GM12878 (cell line): ENCODE measurements at regions not wholly inside any gene's neighbourhood (a gene's known extent, or its start where the extent isn't known, plus 50 kb on each side); places are given as distances from the start of the nearest gene placed in this dataset.

Experiments used
- ATAC-seq: fragments of 200-7000 bp; cut with Tn5 transposase; 3 replicates; pipeline ENCODE4 v1.9.1; 2020; ENCODE audit warnings: mild to moderate bottlenecking, moderate library complexity
- BruUV-seq: library from RNA; stranded (reverse); fragments of 400-500 nt; replicated peaks from 2 replicates; lab custom pipeline; 2021; lab: Mats Ljungman, UMichigan
- CTCF ChIA-PET: fragments of 300-600 bp; sonication (Branson Sonifier 250); formaldehyde crosslinking; extraction: SDS; loops from one replicate; lab custom pipeline; 2021; ENCODE audit warnings: inconsistent platforms; lab: Yijun Ruan, JAX
- POLR2A ChIA-PET: fragments of 350-600 bp; formaldehyde crosslinking; extraction: SDS; loops from one replicate; lab custom pipeline; 2021; ENCODE audit warnings: inconsistent platforms; lab: Charles Lee
- RAD21 ChIA-PET: fragments of 300-600 bp; sonication (Branson Sonifier 250); formaldehyde crosslinking; loops from one replicate; lab custom pipeline; 2023; ENCODE audit warnings: antibody characterized with exemption; ENCODE audit not compliant: unreplicated experiment; lab: Charles Lee
- SMC1A ChIA-PET: fragments of 300-600 bp; sonication (Branson Sonifier 250); formaldehyde crosslinking; loops from one replicate; lab custom pipeline; 2023; ENCODE audit not compliant: unreplicated experiment, uncharacterized antibody; lab: Charles Lee
- DNase-seq: peaks from one replicate; pipeline ENCODE4 v3.0.0-alpha.2; 2011; ENCODE audit warnings: low read depth, low spot score
- FAIRE-seq: peaks from 3 replicates; lab custom pipeline; 2011; peaks lifted over from hg19 to GRCh38; lab: Jason Lieb, UNC
- H2AFZ ChIP-seq: 2 replicates; pipeline ENCODE4 v1.6.0; 2011; ENCODE audit warnings: low read depth, low read length, control low read depth; ENCODE audit not compliant: control insufficient read depth
- H3K27ac ChIP-seq: 2 replicates; pipeline ENCODE4 v1.5.1; 2011; ENCODE audit warnings: control low read depth; ENCODE audit not compliant: control insufficient read depth, insufficient read depth
- H3K27me3 ChIP-seq, 2 experiments: replicated peaks in 1 of 2; 2 replicates each; pipeline versions ENCODE4 v1.6.0 to v1.6.1; 2011; ENCODE audit warnings: low read length in 1 of 2; ENCODE audit not compliant: control insufficient read depth in 2 of 2, insufficient read depth in 2 of 2
- H3K36me3 ChIP-seq, 2 experiments: 2 replicates each; pipeline ENCODE4 v1.5.1; 2011; ENCODE audit warnings: low read length in 1 of 2; ENCODE audit not compliant: control insufficient read depth in 2 of 2, insufficient read depth in 2 of 2
- H3K4me1 ChIP-seq: 2 replicates; pipeline ENCODE4 v1.6.1; 2011; ENCODE audit warnings: mild to moderate bottlenecking, low read length, moderate library complexity, mixed read lengths; ENCODE audit not compliant: control insufficient read depth, insufficient read depth
- H3K4me2 ChIP-seq: 2 replicates; pipeline ENCODE4 v1.6.0; 2011; ENCODE audit warnings: control low read depth; ENCODE audit not compliant: control insufficient read depth, insufficient read depth
- H3K4me3 ChIP-seq: fragments of 200-600 bp; sonication (generic); 2 replicates; pipeline ENCODE4 v1.5.1; 2016
- H3K79me2 ChIP-seq: 2 replicates; pipeline ENCODE4 v1.6.0; 2011; ENCODE audit warnings: low read length; ENCODE audit not compliant: control insufficient read depth, insufficient read depth
- H3K9ac ChIP-seq: 2 replicates; pipeline ENCODE4 v1.8.0; 2011; ENCODE audit warnings: low read length, control low read depth, mixed read lengths; ENCODE audit not compliant: control insufficient read depth, insufficient read depth
- H3K9me3 ChIP-seq: replicated peaks from 3 replicates; pipeline ENCODE4 v1.5.1; 2011; ENCODE audit warnings: mild to moderate bottlenecking, low read length; ENCODE audit not compliant: control insufficient read depth, insufficient read depth
- H4K20me1 ChIP-seq: 2 replicates; pipeline ENCODE4 v1.6.0; 2011; ENCODE audit not compliant: control insufficient read depth, insufficient read depth
- CBX5 ChIP-seq: sonication (generic); IDR thresholded peaks from 2 replicates; pipeline ENCODE4 v1.6.1; 2016; ENCODE audit warnings: low read depth, moderate library complexity, mild to moderate bottlenecking, inconsistent platforms
- FOXK2 ChIP-seq: fragments of 450-650 bp; IDR thresholded peaks from 2 replicates; pipeline ENCODE4 v1.6.1; 2017; ENCODE audit warnings: mild to moderate bottlenecking, moderate library complexity
- GATAD2B ChIP-seq: fragments of 450-650 bp; conservative IDR thresholded peaks from 2 replicates; pipeline ENCODE4 v1.6.1; 2017; ENCODE audit warnings: low read depth, mild to moderate bottlenecking, moderate library complexity
- LARP7 ChIP-seq: fragments of 450-650 bp; IDR thresholded peaks from 2 replicates; pipeline ENCODE4 v1.6.1; 2017; ENCODE audit warnings: mild to moderate bottlenecking
- NFXL1 ChIP-seq: fragments of 450-650 bp; IDR thresholded peaks from 2 replicates; pipeline ENCODE4 v1.6.1; 2017; ENCODE audit warnings: antibody characterized with exemption, mild to moderate bottlenecking, borderline replicate concordance
- PAX8 ChIP-seq: fragments of 450-650 bp; IDR thresholded peaks from 2 replicates; pipeline ENCODE4 v1.6.1; 2017; ENCODE audit warnings: mild to moderate bottlenecking, moderate library complexity
- SMAD5 ChIP-seq: IDR thresholded peaks from 2 replicates; pipeline ENCODE4 v1.6.1; 2016; ENCODE audit warnings: antibody characterized with exemption, low read depth
- SREBF1 ChIP-seq: IDR thresholded peaks from 2 replicates; pipeline ENCODE4 v1.6.1; 2012; ENCODE audit warnings: mild to moderate bottlenecking, low read length
- SREBF2 ChIP-seq: IDR thresholded peaks from 2 replicates; pipeline ENCODE4 v1.6.1; 2012; ENCODE audit warnings: mild to moderate bottlenecking, low read length
- TBL1XR1 ChIP-seq: IDR thresholded peaks from 2 replicates; pipeline ENCODE4 v1.6.1; 2012; ENCODE audit warnings: low read depth, low read length, improper control_type of control experiment
- ZNF274 ChIP-seq: IDR thresholded peaks from one replicate; pipeline ENCODE4 v1.8.0; 2011; ENCODE audit not compliant: insufficient read length, insufficient read depth
- WGBS: methylation state at CpG from one replicate; pipeline ENCODE4 v1.1.6; 2016; ENCODE audit warnings: low lambda C conversion rate; ENCODE audit not compliant: insufficient replicate concordance, insufficient coverage; ENCODE audit errors: missing lambda C conversion rate; 5-methylcytosine and 5-hydroxymethylcytosine counted together
- in situ Hi-C: fragments of 300-500 bp; cut with MboI; formaldehyde crosslinking; loops from 9 replicates; pipeline ENCODE4 v1.14.3; 2018; ENCODE audit warnings: mixed read lengths
- intact Hi-C: fragments of 100-400 bp; cut with micrococcal nuclease; formaldehyde crosslinking; loops from one replicate; pipeline ENCODE4 v1.14.2; 2022; ENCODE audit not compliant: unreplicated experiment
- TF ChIP-seq, protein P1 (sequence below): fragments of 450-650 bp; formaldehyde crosslinking; IDR thresholded peaks from 2 replicates; pipeline ENCODE4 v1.4.0; 2020; ENCODE audit warnings: mild to moderate bottlenecking, moderate library complexity
- TF ChIP-seq, protein P2 (sequence below): fragments of 450-650 bp; IDR thresholded peaks from 2 replicates; pipeline ENCODE4 v1.6.1; 2017; ENCODE audit warnings: mild to moderate bottlenecking, moderate library complexity
- TF ChIP-seq, protein P3 (sequence below): fragments of 450-650 bp; IDR thresholded peaks from 2 replicates; pipeline ENCODE4 v1.6.1; 2017; ENCODE audit warnings: antibody characterized with exemption, mild to moderate bottlenecking, moderate library complexity

DNA sequence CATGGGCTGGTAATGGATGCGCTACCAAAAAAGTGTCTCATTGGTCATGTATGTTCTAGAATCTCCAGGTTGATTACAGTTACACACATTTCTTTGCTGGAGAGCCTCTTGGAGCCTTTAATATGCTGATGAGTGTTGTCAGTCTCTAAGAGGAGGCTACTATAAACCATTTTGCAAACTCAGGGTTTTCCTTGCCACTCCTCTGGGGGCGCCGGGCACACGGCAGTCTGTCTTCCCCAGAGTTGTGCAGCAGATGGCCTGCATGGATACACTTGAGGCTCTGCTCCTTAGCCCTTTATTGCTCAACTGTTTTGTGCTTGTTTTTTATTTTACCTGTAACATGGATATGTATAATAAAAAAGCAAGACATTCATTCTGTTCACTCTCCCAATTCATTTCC is 196.5 kb downstream of the ACTR3B start:
- Histone ChIP-seq H3K36me3 (no peaks in the 10 kb centered on the region), H3K9me3 (no peaks in the 10 kb centered on the region), H3K27ac (no peak overlapping the region), H3K79me2 (no peaks in the 10 kb centered on the region), H2AFZ (no peak overlapping the region), H3K4me1 (no peaks in the 10 kb centered on the region), H4K20me1 (no peaks in the 10 kb centered on the region), H3K4me2 (no peak overlapping the region), H3K9ac (no peak overlapping the region), H3K27me3 (no peaks in the 10 kb centered on the region), H3K4me3 (no peak overlapping the region)
- WGBS = 97% methylated on average over 4 of the region's 4 CpGs
- RAD21 ChIA-PET = no interaction called here
- TF ChIP-seq, protein P1, sequence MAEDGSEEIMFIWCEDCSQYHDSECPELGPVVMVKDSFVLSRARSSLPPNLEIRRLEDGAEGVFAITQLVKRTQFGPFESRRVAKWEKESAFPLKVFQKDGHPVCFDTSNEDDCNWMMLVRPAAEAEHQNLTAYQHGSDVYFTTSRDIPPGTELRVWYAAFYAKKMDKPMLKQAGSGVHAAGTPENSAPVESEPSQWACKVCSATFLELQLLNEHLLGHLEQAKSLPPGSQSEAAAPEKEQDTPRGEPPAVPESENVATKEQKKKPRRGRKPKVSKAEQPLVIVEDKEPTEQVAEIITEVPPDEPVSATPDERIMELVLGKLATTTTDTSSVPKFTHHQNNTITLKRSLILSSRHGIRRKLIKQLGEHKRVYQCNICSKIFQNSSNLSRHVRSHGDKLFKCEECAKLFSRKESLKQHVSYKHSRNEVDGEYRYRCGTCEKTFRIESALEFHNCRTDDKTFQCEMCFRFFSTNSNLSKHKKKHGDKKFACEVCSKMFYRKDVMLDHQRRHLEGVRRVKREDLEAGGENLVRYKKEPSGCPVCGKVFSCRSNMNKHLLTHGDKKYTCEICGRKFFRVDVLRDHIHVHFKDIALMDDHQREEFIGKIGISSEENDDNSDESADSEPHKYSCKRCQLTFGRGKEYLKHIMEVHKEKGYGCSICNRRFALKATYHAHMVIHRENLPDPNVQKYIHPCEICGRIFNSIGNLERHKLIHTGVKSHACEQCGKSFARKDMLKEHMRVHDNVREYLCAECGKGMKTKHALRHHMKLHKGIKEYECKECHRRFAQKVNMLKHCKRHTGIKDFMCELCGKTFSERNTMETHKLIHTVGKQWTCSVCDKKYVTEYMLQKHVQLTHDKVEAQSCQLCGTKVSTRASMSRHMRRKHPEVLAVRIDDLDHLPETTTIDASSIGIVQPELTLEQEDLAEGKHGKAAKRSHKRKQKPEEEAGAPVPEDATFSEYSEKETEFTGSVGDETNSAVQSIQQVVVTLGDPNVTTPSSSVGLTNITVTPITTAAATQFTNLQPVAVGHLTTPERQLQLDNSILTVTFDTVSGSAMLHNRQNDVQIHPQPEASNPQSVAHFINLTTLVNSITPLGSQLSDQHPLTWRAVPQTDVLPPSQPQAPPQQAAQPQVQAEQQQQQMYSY (CRISPR knock-in tag) = no peak
- TF ChIP-seq SMAD5 (no peak), NFXL1 (no peak), ZNF274 (no peak), LARP7 (no peak), CBX5 (no peak), SREBF2 (no peak), GATAD2B (no peak), SREBF1 (no peak), FOXK2 (no peak), PAX8 (no peak), TBL1XR1 (no peak)
- TF ChIP-seq, protein P2, sequence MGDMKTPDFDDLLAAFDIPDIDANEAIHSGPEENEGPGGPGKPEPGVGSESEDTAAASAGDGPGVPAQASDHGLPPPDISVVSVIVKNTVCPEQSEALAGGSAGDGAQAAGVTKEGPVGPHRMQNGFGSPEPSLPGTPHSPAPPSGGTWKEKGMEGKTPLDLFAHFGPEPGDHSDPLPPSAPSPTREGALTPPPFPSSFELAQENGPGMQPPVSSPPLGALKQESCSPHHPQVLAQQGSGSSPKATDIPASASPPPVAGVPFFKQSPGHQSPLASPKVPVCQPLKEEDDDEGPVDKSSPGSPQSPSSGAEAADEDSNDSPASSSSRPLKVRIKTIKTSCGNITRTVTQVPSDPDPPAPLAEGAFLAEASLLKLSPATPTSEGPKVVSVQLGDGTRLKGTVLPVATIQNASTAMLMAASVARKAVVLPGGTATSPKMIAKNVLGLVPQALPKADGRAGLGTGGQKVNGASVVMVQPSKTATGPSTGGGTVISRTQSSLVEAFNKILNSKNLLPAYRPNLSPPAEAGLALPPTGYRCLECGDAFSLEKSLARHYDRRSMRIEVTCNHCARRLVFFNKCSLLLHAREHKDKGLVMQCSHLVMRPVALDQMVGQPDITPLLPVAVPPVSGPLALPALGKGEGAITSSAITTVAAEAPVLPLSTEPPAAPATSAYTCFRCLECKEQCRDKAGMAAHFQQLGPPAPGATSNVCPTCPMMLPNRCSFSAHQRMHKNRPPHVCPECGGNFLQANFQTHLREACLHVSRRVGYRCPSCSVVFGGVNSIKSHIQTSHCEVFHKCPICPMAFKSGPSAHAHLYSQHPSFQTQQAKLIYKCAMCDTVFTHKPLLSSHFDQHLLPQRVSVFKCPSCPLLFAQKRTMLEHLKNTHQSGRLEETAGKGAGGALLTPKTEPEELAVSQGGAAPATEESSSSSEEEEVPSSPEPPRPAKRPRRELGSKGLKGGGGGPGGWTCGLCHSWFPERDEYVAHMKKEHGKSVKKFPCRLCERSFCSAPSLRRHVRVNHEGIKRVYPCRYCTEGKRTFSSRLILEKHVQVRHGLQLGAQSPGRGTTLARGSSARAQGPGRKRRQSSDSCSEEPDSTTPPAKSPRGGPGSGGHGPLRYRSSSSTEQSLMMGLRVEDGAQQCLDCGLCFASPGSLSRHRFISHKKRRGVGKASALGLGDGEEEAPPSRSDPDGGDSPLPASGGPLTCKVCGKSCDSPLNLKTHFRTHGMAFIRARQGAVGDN = no peak
- TF ChIP-seq, protein P3, sequence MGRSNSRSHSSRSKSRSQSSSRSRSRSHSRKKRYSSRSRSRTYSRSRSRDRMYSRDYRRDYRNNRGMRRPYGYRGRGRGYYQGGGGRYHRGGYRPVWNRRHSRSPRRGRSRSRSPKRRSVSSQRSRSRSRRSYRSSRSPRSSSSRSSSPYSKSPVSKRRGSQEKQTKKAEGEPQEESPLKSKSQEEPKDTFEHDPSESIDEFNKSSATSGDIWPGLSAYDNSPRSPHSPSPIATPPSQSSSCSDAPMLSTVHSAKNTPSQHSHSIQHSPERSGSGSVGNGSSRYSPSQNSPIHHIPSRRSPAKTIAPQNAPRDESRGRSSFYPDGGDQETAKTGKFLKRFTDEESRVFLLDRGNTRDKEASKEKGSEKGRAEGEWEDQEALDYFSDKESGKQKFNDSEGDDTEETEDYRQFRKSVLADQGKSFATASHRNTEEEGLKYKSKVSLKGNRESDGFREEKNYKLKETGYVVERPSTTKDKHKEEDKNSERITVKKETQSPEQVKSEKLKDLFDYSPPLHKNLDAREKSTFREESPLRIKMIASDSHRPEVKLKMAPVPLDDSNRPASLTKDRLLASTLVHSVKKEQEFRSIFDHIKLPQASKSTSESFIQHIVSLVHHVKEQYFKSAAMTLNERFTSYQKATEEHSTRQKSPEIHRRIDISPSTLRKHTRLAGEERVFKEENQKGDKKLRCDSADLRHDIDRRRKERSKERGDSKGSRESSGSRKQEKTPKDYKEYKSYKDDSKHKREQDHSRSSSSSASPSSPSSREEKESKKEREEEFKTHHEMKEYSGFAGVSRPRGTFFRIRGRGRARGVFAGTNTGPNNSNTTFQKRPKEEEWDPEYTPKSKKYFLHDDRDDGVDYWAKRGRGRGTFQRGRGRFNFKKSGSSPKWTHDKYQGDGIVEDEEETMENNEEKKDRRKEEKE = no peak
- CTCF ChIA-PET = no interaction called here
- in situ Hi-C loops (no loop called here), intact Hi-C loops (no loop called here)
- DNase-seq (no peak), FAIRE-seq (no peak), ATAC-seq (no peak)
- SMC1A ChIA-PET = no interaction called here
- POLR2A ChIA-PET = no interaction called here
- no TSS peak for BruUV-seq
